Hepatocyte (in vitro differentiated cells): ENCODE measurements at regions not wholly inside any gene's neighbourhood (a gene's known extent, or its start where the extent isn't known, plus 50 kb on each side); places are given as distances from the start of the nearest gene placed in this dataset.
A peak's percentile ranks its signal among the peaks of the same experiment; 100 is the strongest.

Source experiments
- DNase-seq: peaks from one replicate; pipeline ENCODE4 v3.0.0-alpha.2; 2016; ENCODE audit warnings: low spot score
- H2AFZ ChIP-seq: fragments of 200-600 bp; sonication (generic); 2 replicates; pipeline ENCODE4 v1.6.0; 2016; ENCODE audit warnings: antibody characterized with exemption, mild to moderate bottlenecking
- H3K27ac ChIP-seq: fragments of 200-600 bp; sonication (generic); 2 replicates; pipeline ENCODE4 v1.5.1; 2016; ENCODE audit warnings: mild to moderate bottlenecking
- H3K27me3 ChIP-seq: fragments of 200-600 bp; sonication (generic); 2 replicates; pipeline ENCODE4 v1.6.1; 2016
- H3K36me3 ChIP-seq: fragments of 200-600 bp; sonication (generic); replicated peaks from 2 replicates; pipeline ENCODE4 v1.5.1; 2016; ENCODE audit warnings: low read depth; ENCODE audit not compliant: insufficient read depth
- H3K4me1 ChIP-seq: fragments of 200-600 bp; sonication (generic); 2 replicates; pipeline ENCODE4 v1.5.1; 2016; ENCODE audit warnings: mild to moderate bottlenecking, moderate library complexity; ENCODE audit not compliant: insufficient read depth
- H3K4me2 ChIP-seq: fragments of 200-600 bp; sonication (generic); 2 replicates; pipeline ENCODE4 v1.6.0; 2016
- H3K4me3 ChIP-seq: fragments of 200-600 bp; sonication (generic); 2 replicates; pipeline ENCODE4 v1.5.1; 2016; ENCODE audit warnings: mild to moderate bottlenecking
- H3K79me2 ChIP-seq: fragments of 200-600 bp; sonication (generic); 2 replicates; pipeline ENCODE4 v1.6.0; 2017; ENCODE audit warnings: mild to moderate bottlenecking
- H3K9me2 ChIP-seq: fragments of 200-600 bp; sonication (generic); replicated peaks from 2 replicates; pipeline ENCODE4 v1.6.0; 2017; ENCODE audit warnings: mild to moderate bottlenecking; ENCODE audit not compliant: insufficient read depth
- H3K9me3 ChIP-seq: fragments of 200-600 bp; sonication (generic); 2 replicates; pipeline ENCODE4 v1.5.1; 2016; ENCODE audit warnings: low read depth, mild to moderate bottlenecking
- H4K20me1 ChIP-seq: fragments of 200-600 bp; sonication (generic); 2 replicates; pipeline ENCODE4 v1.6.0; 2016; ENCODE audit warnings: mild to moderate bottlenecking; ENCODE audit not compliant: insufficient read depth, poor library complexity, severe bottlenecking
- EZH2 ChIP-seq: fragments of 200-600 bp; sonication (generic); IDR thresholded peaks from 2 replicates; pipeline ENCODE4 v1.6.1; 2016; ENCODE audit warnings: antibody characterized with exemption, mild to moderate bottlenecking, borderline replicate concordance
- EZH2phosphoT487 ChIP-seq: fragments of 200-600 bp; sonication (generic); IDR thresholded peaks from one replicate; pipeline ENCODE4 v1.6.1; 2018; ENCODE audit warnings: antibody characterized with exemption, mild to moderate bottlenecking, low read depth, moderate library complexity; ENCODE audit not compliant: unreplicated experiment, severe bottlenecking
- WGBS: methylation state at CpG from one replicate; pipeline ENCODE4 v1.1.6; 2016; ENCODE audit warnings: low lambda C conversion rate; ENCODE audit errors: missing lambda C conversion rate; 5-methylcytosine and 5-hydroxymethylcytosine counted together
- TF ChIP-seq, protein P1 (sequence below): fragments of 200-600 bp; sonication (generic); IDR thresholded peaks from 2 replicates; pipeline ENCODE4 v1.5.1; 2016; ENCODE audit warnings: antibody characterized with exemption, mild to moderate bottlenecking; ENCODE audit not compliant: poor library complexity

DNA sequence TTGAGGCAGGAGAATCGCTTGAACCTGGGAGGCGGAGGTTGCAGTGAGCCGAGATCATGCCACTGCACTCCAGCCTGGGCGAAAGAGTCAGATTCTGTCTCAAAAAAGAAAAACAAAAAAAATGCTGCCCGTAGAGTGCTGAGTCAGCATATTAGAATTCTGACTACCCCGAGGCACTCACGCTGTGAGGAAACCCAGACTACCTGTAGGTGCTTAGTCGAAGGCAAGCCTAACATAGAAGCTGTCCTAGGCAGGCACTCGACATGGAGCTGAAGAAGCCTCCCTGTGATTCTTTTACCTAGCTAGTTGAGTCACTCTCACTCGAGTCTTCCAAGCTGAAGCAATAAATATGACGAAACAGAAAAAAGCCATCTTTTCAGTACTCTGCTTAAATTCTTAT lies 1323.2 kb upstream of the DDX18 start:
- peak; percentile 32 for DNase-seq
- TF ChIP-seq, protein P1, sequence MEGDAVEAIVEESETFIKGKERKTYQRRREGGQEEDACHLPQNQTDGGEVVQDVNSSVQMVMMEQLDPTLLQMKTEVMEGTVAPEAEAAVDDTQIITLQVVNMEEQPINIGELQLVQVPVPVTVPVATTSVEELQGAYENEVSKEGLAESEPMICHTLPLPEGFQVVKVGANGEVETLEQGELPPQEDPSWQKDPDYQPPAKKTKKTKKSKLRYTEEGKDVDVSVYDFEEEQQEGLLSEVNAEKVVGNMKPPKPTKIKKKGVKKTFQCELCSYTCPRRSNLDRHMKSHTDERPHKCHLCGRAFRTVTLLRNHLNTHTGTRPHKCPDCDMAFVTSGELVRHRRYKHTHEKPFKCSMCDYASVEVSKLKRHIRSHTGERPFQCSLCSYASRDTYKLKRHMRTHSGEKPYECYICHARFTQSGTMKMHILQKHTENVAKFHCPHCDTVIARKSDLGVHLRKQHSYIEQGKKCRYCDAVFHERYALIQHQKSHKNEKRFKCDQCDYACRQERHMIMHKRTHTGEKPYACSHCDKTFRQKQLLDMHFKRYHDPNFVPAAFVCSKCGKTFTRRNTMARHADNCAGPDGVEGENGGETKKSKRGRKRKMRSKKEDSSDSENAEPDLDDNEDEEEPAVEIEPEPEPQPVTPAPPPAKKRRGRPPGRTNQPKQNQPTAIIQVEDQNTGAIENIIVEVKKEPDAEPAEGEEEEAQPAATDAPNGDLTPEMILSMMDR: no peak
- no peak for TF ChIP-seq EZH2
- no peak for TF ChIP-seq EZH2phosphoT487
- no peaks in the 10 kb centered on the region for H3K9me2 ChIP-seq
- H3K4me1 ChIP-seq: no peaks in the 10 kb centered on the region
- H3K4me3 ChIP-seq: no peak overlapping the region
- no peak overlapping the region for H2AFZ ChIP-seq
- no peaks in the 10 kb centered on the region for H3K27me3 ChIP-seq
- H4K20me1 ChIP-seq: no peaks in the 10 kb centered on the region
- H3K36me3 ChIP-seq: no peaks in the 10 kb centered on the region
- H3K9me3 ChIP-seq: no peaks in the 10 kb centered on the region
- no peak overlapping the region for H3K4me2 ChIP-seq
- 65% methylated on average over 11 of the region's 11 CpGs for WGBS
- H3K79me2 ChIP-seq: no peaks in the 10 kb centered on the region
- no peak overlapping the region for H3K27ac ChIP-seq

DNA sequence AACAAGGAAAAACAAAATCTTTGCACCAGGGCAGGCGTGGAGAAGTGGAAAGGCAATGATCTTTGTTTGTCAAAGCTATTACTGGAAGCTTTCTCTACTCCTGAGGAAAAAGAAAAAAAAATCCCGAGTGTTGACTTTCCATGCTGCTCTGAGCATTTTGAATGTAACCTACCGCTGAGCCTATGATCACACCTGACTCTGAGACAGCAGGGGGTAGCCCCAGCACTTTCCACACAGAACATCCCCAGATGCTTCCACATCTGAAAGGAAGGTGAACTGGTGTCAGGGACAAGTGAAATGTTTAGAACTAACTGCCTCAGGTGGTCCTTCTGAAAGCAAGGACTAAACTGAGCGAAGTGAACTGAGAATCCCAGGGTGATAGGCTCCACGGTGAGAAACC lies 1315.1 kb upstream of the DDX18 start:
- no peaks in the 10 kb centered on the region for H3K4me1 ChIP-seq
- H3K36me3 ChIP-seq: no peaks in the 10 kb centered on the region
- no peak overlapping the region for H2AFZ ChIP-seq
- H3K27ac ChIP-seq: no peak overlapping the region
- 31% methylated on average over 5 of the region's 5 CpGs for WGBS
- no peak overlapping the region for H3K4me3 ChIP-seq
- TF ChIP-seq EZH2 (no peak), EZH2phosphoT487 (no peak)
- TF ChIP-seq, protein P1: no peak
- no peaks in the 10 kb centered on the region for H4K20me1 ChIP-seq
- H3K79me2 ChIP-seq: no peaks in the 10 kb centered on the region
- no peak overlapping the region for H3K4me2 ChIP-seq
- no peaks in the 10 kb centered on the region for H3K27me3 ChIP-seq
- H3K9me3 ChIP-seq: no peaks in the 10 kb centered on the region
- no peak for DNase-seq
- no peaks in the 10 kb centered on the region for H3K9me2 ChIP-seq

DNA sequence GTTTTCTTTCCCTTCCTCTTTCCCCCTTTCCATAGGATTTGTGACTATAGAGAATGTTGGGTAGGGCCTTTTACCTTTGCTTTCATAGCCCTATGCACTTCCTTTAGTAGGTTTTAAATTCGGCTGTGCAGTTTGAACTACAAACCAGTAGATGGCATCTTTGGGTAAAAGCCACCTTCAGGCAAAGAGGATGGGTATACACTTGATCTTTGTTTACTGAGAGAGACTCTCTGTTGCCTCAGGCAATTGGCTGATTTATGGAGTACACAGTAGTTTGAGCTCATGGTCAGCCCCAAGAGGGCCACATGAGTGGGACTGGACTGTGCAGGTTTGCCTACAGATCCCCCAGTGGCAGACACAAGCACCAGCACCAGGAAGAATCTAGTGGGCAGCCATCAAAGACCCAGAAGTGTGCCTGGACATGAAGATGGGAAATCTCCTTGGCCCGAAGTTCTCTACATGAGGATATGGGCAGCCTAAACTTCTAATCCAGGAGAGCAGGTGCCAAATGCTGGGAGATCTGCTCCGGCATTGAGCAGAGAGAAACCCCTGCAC lies 1304.3 kb upstream of the DDX18 start:
- Histone ChIP-seq H4K20me1 (no peaks in the 10 kb centered on the region), H3K27me3 (no peaks in the 10 kb centered on the region), H3K79me2 (no peaks in the 10 kb centered on the region), H3K4me3 (no peak overlapping the region), H3K9me2 (no peaks in the 10 kb centered on the region), H3K27ac (no peak overlapping the region), H3K4me1 (no peaks in the 10 kb centered on the region), H3K4me2 (no peak overlapping the region), H3K9me3 (no peaks in the 10 kb centered on the region), H3K36me3 (no peaks in the 10 kb centered on the region), H2AFZ (no peak overlapping the region)
- DNase-seq: peak; percentile 55
- TF ChIP-seq EZH2phosphoT487: no peak
- TF ChIP-seq, protein P1: peak; percentile 61
- TF ChIP-seq EZH2: no peak
- WGBS: 38% methylated on average over 3 of the region's 3 CpGs

DNA sequence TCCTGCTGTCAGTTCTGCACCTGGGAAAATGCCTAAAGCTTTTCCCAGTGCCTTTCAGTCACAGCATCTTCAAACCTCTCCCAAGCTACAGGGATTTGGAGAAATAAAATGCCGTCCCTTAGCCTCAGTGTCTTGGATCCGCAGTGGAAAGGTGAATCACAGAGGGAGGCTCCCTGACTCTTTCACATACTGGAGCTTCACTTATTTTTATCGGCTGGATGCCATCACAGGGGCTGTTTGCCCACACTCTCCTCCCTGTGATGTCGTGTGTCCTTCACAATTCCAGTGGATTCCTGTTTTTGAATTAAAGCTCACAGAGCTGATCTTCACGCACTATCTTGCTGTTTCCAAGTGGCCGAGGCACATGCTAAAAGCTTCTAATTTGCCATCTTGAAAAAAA lies 1303.1 kb upstream of the DDX18 start:
- Histone ChIP-seq H3K79me2 (no peaks in the 10 kb centered on the region), H3K4me1 (no peaks in the 10 kb centered on the region), H4K20me1 (no peaks in the 10 kb centered on the region), H3K27ac (no peak overlapping the region), H3K4me3 (no peak overlapping the region), H3K9me3 (no peaks in the 10 kb centered on the region), H2AFZ (no peak overlapping the region), H3K36me3 (no peaks in the 10 kb centered on the region), H3K4me2 (no peak overlapping the region), H3K9me2 (no peaks in the 10 kb centered on the region), H3K27me3 (no peaks in the 10 kb centered on the region)
- no peak for DNase-seq
- no peak for TF ChIP-seq EZH2phosphoT487
- TF ChIP-seq, protein P1: no peak
- no peak for TF ChIP-seq EZH2
- 70% methylated on average over 6 of the region's 6 CpGs for WGBS
